SK-N-SH (cell line): ENCODE measurements at regions not wholly inside any gene's neighbourhood (a gene's known extent, or its start where the extent isn't known, plus 50 kb on each side); places are given as distances from the start of the nearest gene placed in this dataset.

ENCODE experiments used
- CTCF ChIA-PET: fragments of 300-600, 350-600 bp; formaldehyde crosslinking; extraction: SDS; loops from one replicate; lab custom pipeline; 2021; lab: Yijun Ruan, JAX
- POLR2A ChIA-PET: fragments of 350-600 bp; sonication (Branson Sonifier 250); formaldehyde crosslinking; extraction: SDS; loops from one replicate; lab custom pipeline; 2020; ENCODE audit warnings: antibody characterized with exemption, inconsistent platforms; lab: Yijun Ruan, JAX
- DNase-seq: peaks from one replicate; pipeline ENCODE4 v3.0.0; 2012
- H2AFZ ChIP-seq: fragments of 200-600 bp; sonication (generic); 2 replicates; pipeline ENCODE4 v1.8.1; 2016; ENCODE audit warnings: antibody characterized with exemption, mild to moderate bottlenecking, low read depth
- H3F3A ChIP-seq: fragments of 200-600 bp; sonication (generic); replicated peaks from 2 replicates; pipeline ENCODE3; 2016; ENCODE audit warnings: antibody characterized with exemption, mild to moderate bottlenecking; ENCODE audit not compliant: insufficient read depth
- H3K27ac ChIP-seq, 2 experiments: fragments of 200-500 bp in 1 of 2; fragments of 200-600 bp in 1 of 2; sonication (Bioruptor generic) in 1 of 2; sonication (generic), shearing (Covaris generic) in 1 of 2; 2 replicates each; pipeline versions ENCODE4 v1.5.1 to v1.6.1; 2014 to 2016; ENCODE audit warnings: low read depth in 2 of 2, inconsistent platforms in 1 of 2, low read length in 1 of 2, mild to moderate bottlenecking in 1 of 2, mixed read lengths in 1 of 2
- H3K27me3 ChIP-seq: fragments of 200-600 bp; sonication (generic), shearing (Covaris generic); 2 replicates; pipeline ENCODE4 v1.6.1; 2016; ENCODE audit warnings: mixed run types; ENCODE audit not compliant: insufficient read depth
- H3K36me3 ChIP-seq, 2 experiments: fragments of 200-500 bp in 1 of 2; fragments of 200-600 bp in 1 of 2; sonication (Bioruptor generic) in 1 of 2; sonication (generic) in 1 of 2; replicated peaks in 1 of 2; 2 replicates each; pipeline versions ENCODE3 to v1.5.1; 2014 to 2016; ENCODE audit warnings: low read length in 1 of 2, mild to moderate bottlenecking in 1 of 2; ENCODE audit not compliant: insufficient read depth in 2 of 2, control insufficient read depth in 1 of 2
- H3K4me1 ChIP-seq, 2 experiments: fragments of 200-500 bp in 1 of 2; fragments of 200-600 bp in 1 of 2; sonication (Bioruptor generic) in 1 of 2; sonication (generic), shearing (Covaris generic) in 1 of 2; 2 replicates each; pipeline versions ENCODE4 v1.5.1 to v1.6.1; 2014 to 2016; ENCODE audit warnings: low read depth in 1 of 2, low read length in 1 of 2, mixed run types in 1 of 2; ENCODE audit not compliant: insufficient read depth in 2 of 2, control insufficient read depth in 1 of 2
- H3K4me2 ChIP-seq: fragments of 200-600 bp; sonication (generic), shearing (Covaris generic); 2 replicates; pipeline ENCODE4 v1.6.1; 2017; ENCODE audit warnings: mixed run types
- H3K4me3 ChIP-seq, 2 experiments: fragments of 200-500 bp in 1 of 2; fragments of 200-600 bp in 1 of 2; sonication (Bioruptor generic) in 1 of 2; sonication (generic), shearing (Covaris generic) in 1 of 2; 2 replicates each; pipeline versions ENCODE4 v1.5.1 to v1.8.1; 2014 to 2016; ENCODE audit warnings: low read depth in 2 of 2, inconsistent platforms in 1 of 2, low read length in 1 of 2, mild to moderate bottlenecking in 1 of 2, mixed read lengths in 1 of 2, moderate library complexity in 1 of 2
- H3K79me2 ChIP-seq: fragments of 200-600 bp; sonication (generic); 2 replicates; pipeline ENCODE4 v1.8.1; 2017; ENCODE audit warnings: mild to moderate bottlenecking; ENCODE audit not compliant: insufficient read depth
- H3K9ac ChIP-seq: fragments of 200-600 bp; sonication (generic); 2 replicates; pipeline ENCODE4 v1.6.1; 2017; ENCODE audit warnings: mixed run types
- H3K9me2 ChIP-seq: fragments of 200-600 bp; sonication (generic); 2 replicates; pipeline ENCODE4 v1.6.1; 2017; ENCODE audit warnings: mixed run types
- H3K9me3 ChIP-seq: fragments of 200-600 bp; sonication (generic); 2 replicates; pipeline ENCODE4 v1.6.1; 2017; ENCODE audit warnings: mixed run types, mild to moderate bottlenecking, moderate library complexity
- H4K20me1 ChIP-seq: fragments of 200-600 bp; sonication (generic); 2 replicates; pipeline ENCODE4 v1.6.1; 2017; ENCODE audit warnings: mild to moderate bottlenecking, mixed run types; ENCODE audit not compliant: insufficient read depth
- ELF1 ChIP-seq: IDR thresholded peaks from 2 replicates; pipeline ENCODE4 v1.4.0; 2012
- EP300 ChIP-seq, 2 experiments: IDR thresholded peaks; 2 replicates each; pipeline versions ENCODE4 v1.4.0 to v1.6.1; 2012; ENCODE audit warnings: borderline replicate concordance in 1 of 2, low read depth in 1 of 2, low read length in 1 of 2
- EZH2phosphoT487 ChIP-seq: fragments of 200-600 bp; sonication (generic); IDR thresholded peaks from 2 replicates; pipeline ENCODE4 v1.6.1; 2017; ENCODE audit warnings: low read depth, mixed run types, mild to moderate bottlenecking, antibody characterized with exemption, moderate library complexity, borderline replicate concordance
- FOXM1 ChIP-seq: IDR thresholded peaks from 2 replicates; pipeline ENCODE4 v1.4.0; 2012; ENCODE audit warnings: low read depth, mild to moderate bottlenecking
- GABPA ChIP-seq: IDR thresholded peaks from 2 replicates; pipeline ENCODE4 v1.4.0; 2012; ENCODE audit warnings: low read depth, mild to moderate bottlenecking
- MEF2A ChIP-seq: IDR thresholded peaks from 2 replicates; pipeline ENCODE4 v1.4.0; 2012; ENCODE audit warnings: low read depth, borderline replicate concordance
- NRF1 ChIP-seq: IDR thresholded peaks from 2 replicates; pipeline ENCODE4 v1.6.1; 2012; ENCODE audit warnings: low read depth, mild to moderate bottlenecking, low read length
- POLR2AphosphoS5 ChIP-seq: IDR thresholded peaks from 2 replicates; pipeline ENCODE4 v1.6.1; 2012; ENCODE audit warnings: low read depth, low read length
- RAD21 ChIP-seq: IDR thresholded peaks from 2 replicates; pipeline ENCODE4 v1.6.1; 2012; ENCODE audit warnings: mild to moderate bottlenecking, low read length
- RCOR1 ChIP-seq: fragments of 150-350 bp; IDR thresholded peaks from 2 replicates; pipeline ENCODE4 v1.6.1; 2017; ENCODE audit warnings: antibody characterized with exemption, low read length
- SMC3 ChIP-seq: IDR thresholded peaks from 2 replicates; pipeline ENCODE4 v1.6.1; 2012; ENCODE audit warnings: low read depth, low read length, improper control_type of control experiment
- TAF1 ChIP-seq: IDR thresholded peaks from 2 replicates; pipeline ENCODE4 v1.6.1; 2012; ENCODE audit warnings: low read depth, mild to moderate bottlenecking, low read length, moderate library complexity, borderline replicate concordance
- TCF12 ChIP-seq: IDR thresholded peaks from 2 replicates; pipeline ENCODE4 v1.4.0; 2012
- WGBS: methylation state at CpG from one replicate; pipeline ENCODE4 v1.1.6; 2017; ENCODE audit warnings: low lambda C conversion rate; 5-methylcytosine and 5-hydroxymethylcytosine counted together
- TF ChIP-seq, protein P1 (sequence below): IDR thresholded peaks from 2 replicates; pipeline ENCODE4; 2012
- TF ChIP-seq, protein P2 (sequence below): IDR thresholded peaks from 2 replicates; pipeline ENCODE4 v1.4.0; 2012; ENCODE audit warnings: low read depth, borderline replicate concordance
- TF ChIP-seq, protein P3 (sequence below): fragments of 200-600 bp; sonication (generic); IDR thresholded peaks from 2 replicates; pipeline ENCODE4 v1.6.1; 2017; ENCODE audit warnings: antibody characterized with exemption, mild to moderate bottlenecking, moderate library complexity

DNA sequence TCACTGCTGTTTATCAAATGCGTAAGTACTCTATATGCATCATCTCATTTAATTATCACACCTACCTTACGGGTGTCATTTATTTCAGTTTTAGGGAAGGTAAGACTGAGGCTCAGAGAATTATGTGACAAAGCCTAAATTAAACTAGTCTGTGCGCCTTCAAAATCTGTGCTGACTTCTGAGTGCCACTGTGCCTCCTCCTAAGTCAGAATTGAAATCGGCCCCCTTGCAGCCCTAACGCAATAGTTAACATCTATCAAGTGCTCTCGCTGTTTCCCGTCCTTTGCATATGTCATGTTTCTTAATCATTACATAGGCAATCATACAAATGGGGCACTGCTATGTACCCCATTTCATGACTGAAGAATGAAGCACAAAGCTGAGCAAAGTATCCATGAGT is 79.0 kb upstream of the PDE10A start:
- Histone ChIP-seq H3K79me2 (no peaks in the 10 kb centered on the region), H3K9me3 (no peaks in the 10 kb centered on the region), H3K9ac (no peak overlapping the region), H3K27me3 (no peaks in the 10 kb centered on the region), H3K27ac (no peak overlapping the region), H3K9me2 (no peaks in the 10 kb centered on the region), H3K4me2 (no peak overlapping the region), H3K4me1 (no peaks in the 10 kb centered on the region; a peak in 2 of 4 replicates)
- DNase-seq: no peak
- 73% methylated on average over 7 of the region's 7 CpGs for WGBS
- TF ChIP-seq NRF1 (no peak), RAD21 (no peak), GABPA (no peak), EP300 (IDR thresholded peaks at IDR 0.05; ENCODE audit: borderline replicate concordance in 1 of 2, low read depth in 1 of 2, low read length in 1 of 2) (no peak), SMC3 (no peak), MEF2A (no peak), TAF1 (no peak), FOXM1 (no peak), RCOR1 (no peak), ELF1 (no peak), POLR2AphosphoS5 (no peak), EZH2phosphoT487 (no peak)
- TF ChIP-seq, protein P1, sequence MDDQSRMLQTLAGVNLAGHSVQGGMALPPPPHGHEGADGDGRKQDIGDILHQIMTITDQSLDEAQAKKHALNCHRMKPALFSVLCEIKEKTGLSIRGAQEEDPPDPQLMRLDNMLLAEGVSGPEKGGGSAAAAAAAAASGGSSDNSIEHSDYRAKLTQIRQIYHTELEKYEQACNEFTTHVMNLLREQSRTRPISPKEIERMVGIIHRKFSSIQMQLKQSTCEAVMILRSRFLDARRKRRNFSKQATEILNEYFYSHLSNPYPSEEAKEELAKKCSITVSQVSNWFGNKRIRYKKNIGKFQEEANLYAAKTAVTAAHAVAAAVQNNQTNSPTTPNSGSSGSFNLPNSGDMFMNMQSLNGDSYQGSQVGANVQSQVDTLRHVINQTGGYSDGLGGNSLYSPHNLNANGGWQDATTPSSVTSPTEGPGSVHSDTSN: no peak
- TF ChIP-seq, protein P2, sequence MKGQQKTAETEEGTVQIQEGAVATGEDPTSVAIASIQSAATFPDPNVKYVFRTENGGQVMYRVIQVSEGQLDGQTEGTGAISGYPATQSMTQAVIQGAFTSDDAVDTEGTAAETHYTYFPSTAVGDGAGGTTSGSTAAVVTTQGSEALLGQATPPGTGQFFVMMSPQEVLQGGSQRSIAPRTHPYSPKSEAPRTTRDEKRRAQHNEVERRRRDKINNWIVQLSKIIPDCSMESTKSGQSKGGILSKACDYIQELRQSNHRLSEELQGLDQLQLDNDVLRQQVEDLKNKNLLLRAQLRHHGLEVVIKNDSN: no peak
- TF ChIP-seq, protein P3, sequence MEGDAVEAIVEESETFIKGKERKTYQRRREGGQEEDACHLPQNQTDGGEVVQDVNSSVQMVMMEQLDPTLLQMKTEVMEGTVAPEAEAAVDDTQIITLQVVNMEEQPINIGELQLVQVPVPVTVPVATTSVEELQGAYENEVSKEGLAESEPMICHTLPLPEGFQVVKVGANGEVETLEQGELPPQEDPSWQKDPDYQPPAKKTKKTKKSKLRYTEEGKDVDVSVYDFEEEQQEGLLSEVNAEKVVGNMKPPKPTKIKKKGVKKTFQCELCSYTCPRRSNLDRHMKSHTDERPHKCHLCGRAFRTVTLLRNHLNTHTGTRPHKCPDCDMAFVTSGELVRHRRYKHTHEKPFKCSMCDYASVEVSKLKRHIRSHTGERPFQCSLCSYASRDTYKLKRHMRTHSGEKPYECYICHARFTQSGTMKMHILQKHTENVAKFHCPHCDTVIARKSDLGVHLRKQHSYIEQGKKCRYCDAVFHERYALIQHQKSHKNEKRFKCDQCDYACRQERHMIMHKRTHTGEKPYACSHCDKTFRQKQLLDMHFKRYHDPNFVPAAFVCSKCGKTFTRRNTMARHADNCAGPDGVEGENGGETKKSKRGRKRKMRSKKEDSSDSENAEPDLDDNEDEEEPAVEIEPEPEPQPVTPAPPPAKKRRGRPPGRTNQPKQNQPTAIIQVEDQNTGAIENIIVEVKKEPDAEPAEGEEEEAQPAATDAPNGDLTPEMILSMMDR: no peak
- TF ChIP-seq, all 33 proteins: peak for 0
- no peak overlapping the region for H3K4me3 ChIP-seq
- no peaks in the 10 kb centered on the region for H3K36me3 ChIP-seq
- ChIA-PET POLR2A (no interaction called here), CTCF (no interaction called here)
- no peaks in the 10 kb centered on the region for H3F3A ChIP-seq
- no peak overlapping the region for H2AFZ ChIP-seq
- H4K20me1 ChIP-seq: no peaks in the 10 kb centered on the region

DNA sequence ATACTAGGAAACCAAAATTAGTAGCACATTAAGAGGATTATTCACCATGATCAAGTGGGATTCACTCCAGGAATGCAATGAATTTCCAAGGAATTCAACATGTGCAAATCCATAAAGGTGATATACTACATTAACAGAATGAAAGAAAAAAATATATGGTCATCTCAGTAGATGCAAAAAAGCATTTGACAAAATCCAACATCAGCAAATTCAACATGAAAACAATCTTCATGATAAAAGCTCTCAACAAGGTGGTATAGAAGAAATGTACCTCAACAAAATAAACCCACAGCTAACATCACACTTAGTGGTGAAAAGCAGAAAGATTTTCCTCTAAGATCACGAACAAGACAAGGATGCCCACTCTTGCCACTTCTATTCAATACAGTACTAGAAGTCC is 74.4 kb upstream of the PDE10A start:
- CTCF ChIA-PET: interaction anchor here (0.6 kb wide), 1 partner anchor 397 kb away, joined by 3 read pairs; no protein-coding TSS in a partner anchor

More for the DNA sequence above, 74.4 kb upstream of the PDE10A start:
- H3K79me2 ChIP-seq: no peaks in the 10 kb centered on the region
- TF ChIP-seq TCF12: no peak
- TF ChIP-seq, protein P2: no peak
- TF ChIP-seq ELF1: no peak
- no peaks in the 10 kb centered on the region for H3K27me3 ChIP-seq
- no peaks in the 10 kb centered on the region for H3F3A ChIP-seq
- H3K4me3 ChIP-seq: no peak overlapping the region
- no peak overlapping the region for H3K27ac ChIP-seq
- H3K4me2 ChIP-seq: no peak overlapping the region
- no peaks in the 10 kb centered on the region for H3K9me3 ChIP-seq
- POLR2A ChIA-PET: no interaction called here
- DNase-seq: no peak
- H3K36me3 ChIP-seq: no peaks in the 10 kb centered on the region
- 16% methylated on average over 1 of the region's 1 CpG for whole genome bisulfite sequencing
- no peaks in the 10 kb centered on the region for H4K20me1 ChIP-seq
- no peaks in the 10 kb centered on the region for H3K9me2 ChIP-seq
- H3K4me1 ChIP-seq: no peaks in the 10 kb centered on the region
- H3K9ac ChIP-seq: no peak overlapping the region
- no peak overlapping the region for H2AFZ ChIP-seq
